Stomach (tissue), 4 donors: ENCODE measurements at regions not wholly inside any gene's neighbourhood (a gene's known extent, or its start where the extent isn't known, plus 50 kb on each side); places are given as distances from the start of the nearest gene placed in this dataset.

ENCODE experiments used
- POLR2A ChIP-seq, 4 donors: fragments of 450-650 bp; IDR thresholded peaks; one replicate each; pipeline ENCODE4 v1.6.1; 2016; ENCODE audit warnings: antibody characterized with exemption in 4 of 4, control low read depth in 2 of 4, mild to moderate bottlenecking in 1 of 4, moderate library complexity in 1 of 4
- POLR2AphosphoS5 ChIP-seq, 3 donors: sonication (generic); formaldehyde crosslinking; IDR thresholded peaks; one replicate each; pipeline ENCODE4 v1.6.1; 2016; ENCODE audit warnings: antibody characterized with exemption in 3 of 3
- TF ChIP-seq, protein P1 (sequence below), 7 experiments: fragments of 450-650 bp in 4 of 7; fragments of 200-600 bp in 3 of 7; sonication (generic) in 3 of 7; IDR thresholded peaks; one replicate each; pipeline ENCODE4 v1.5.1; 2016 to 2019; ENCODE audit warnings: antibody characterized with exemption in 7 of 7, control low read depth in 2 of 7, mild to moderate bottlenecking in 1 of 7

DNA sequence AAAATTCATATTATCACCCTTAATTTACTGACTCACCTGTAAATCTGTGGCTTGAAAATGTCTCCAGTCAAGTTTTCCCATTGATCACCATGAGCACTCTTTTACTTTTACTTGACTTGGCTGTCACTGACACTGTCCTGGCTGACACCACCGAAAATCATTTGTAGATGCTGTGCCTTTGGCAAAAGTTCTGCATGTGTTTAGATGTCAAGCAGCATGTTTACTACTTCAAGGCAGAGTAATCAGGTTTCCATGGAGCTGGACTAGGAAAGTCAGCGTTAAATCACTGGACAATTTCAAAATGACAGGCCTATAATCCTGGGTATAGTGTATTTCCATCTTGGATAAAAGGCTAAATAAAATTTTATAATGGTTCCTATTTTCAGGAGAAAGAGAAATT is 1530.6 kb upstream of the CDH6 start:
- TF ChIP-seq, protein P1, sequence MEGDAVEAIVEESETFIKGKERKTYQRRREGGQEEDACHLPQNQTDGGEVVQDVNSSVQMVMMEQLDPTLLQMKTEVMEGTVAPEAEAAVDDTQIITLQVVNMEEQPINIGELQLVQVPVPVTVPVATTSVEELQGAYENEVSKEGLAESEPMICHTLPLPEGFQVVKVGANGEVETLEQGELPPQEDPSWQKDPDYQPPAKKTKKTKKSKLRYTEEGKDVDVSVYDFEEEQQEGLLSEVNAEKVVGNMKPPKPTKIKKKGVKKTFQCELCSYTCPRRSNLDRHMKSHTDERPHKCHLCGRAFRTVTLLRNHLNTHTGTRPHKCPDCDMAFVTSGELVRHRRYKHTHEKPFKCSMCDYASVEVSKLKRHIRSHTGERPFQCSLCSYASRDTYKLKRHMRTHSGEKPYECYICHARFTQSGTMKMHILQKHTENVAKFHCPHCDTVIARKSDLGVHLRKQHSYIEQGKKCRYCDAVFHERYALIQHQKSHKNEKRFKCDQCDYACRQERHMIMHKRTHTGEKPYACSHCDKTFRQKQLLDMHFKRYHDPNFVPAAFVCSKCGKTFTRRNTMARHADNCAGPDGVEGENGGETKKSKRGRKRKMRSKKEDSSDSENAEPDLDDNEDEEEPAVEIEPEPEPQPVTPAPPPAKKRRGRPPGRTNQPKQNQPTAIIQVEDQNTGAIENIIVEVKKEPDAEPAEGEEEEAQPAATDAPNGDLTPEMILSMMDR (IDR thresholded peaks at IDR 0.05) = no peak
- TF ChIP-seq POLR2A (IDR thresholded peaks at IDR 0.05) = no peak
- no peak for TF ChIP-seq POLR2AphosphoS5 (IDR thresholded peaks at IDR 0.05)
